Gastroesophageal sphincter (tissue), 4 donors: ENCODE measurements at regions not wholly inside any gene's neighbourhood (a gene's known extent, or its start where the extent isn't known, plus 50 kb on each side); places are given as distances from the start of the nearest gene placed in this dataset.

Experiments used
- ATAC-seq: fragments of 150-250 bp; one replicate; pipeline ENCODE4 v1.9.1; 2016; ENCODE audit warnings: mild to moderate bottlenecking, moderate library complexity
- H3K27ac ChIP-seq, 4 donors: fragments of 200-600 bp; sonication (generic) in 3 of 4; 1 replicate in 3 of 4; 2 replicates in 1 of 4; pipeline ENCODE4 v1.5.1; 2016 to 2019
- H3K27me3 ChIP-seq: fragments of 200-600 bp; sonication (generic); one replicate; pipeline ENCODE4 v1.5.1; 2019
- H3K36me3 ChIP-seq, 2 donors: fragments of 200-600 bp; sonication (generic); one replicate each; pipeline ENCODE4 v1.5.1; 2019; ENCODE audit warnings: control low read depth in 1 of 2
- H3K4me1 ChIP-seq, 3 donors: fragments of 200-600 bp; sonication (generic); 1 replicate in 2 of 3; 2 replicates in 1 of 3; pipeline ENCODE4 v1.5.1; 2016 to 2019; ENCODE audit warnings: control low read depth in 2 of 3
- H3K4me3 ChIP-seq, 2 donors: fragments of 200-600 bp; sonication (generic); one replicate each; pipeline ENCODE4 v1.5.1; 2019; ENCODE audit warnings: mild to moderate bottlenecking in 1 of 2, moderate library complexity in 1 of 2
- H3K9me3 ChIP-seq, 3 donors: fragments of 200-600 bp; sonication (generic); one replicate each; pipeline ENCODE4 v1.5.1; 2017 to 2019; ENCODE audit warnings: control low read depth in 2 of 3
- EP300 ChIP-seq: sonication (generic); formaldehyde crosslinking; IDR thresholded peaks from one replicate; pipeline ENCODE4 v1.6.1; 2017; ENCODE audit warnings: antibody characterized with exemption, mild to moderate bottlenecking
- POLR2A ChIP-seq, 2 donors: fragments of 450-650 bp; IDR thresholded peaks; one replicate each; pipeline ENCODE4 v1.6.1; 2017; ENCODE audit warnings: antibody characterized with exemption in 2 of 2, mild to moderate bottlenecking in 2 of 2, moderate library complexity in 1 of 2
- POLR2AphosphoS5 ChIP-seq: sonication (generic); formaldehyde crosslinking; IDR thresholded peaks from one replicate; pipeline ENCODE4 v1.6.1; 2017; ENCODE audit warnings: antibody characterized with exemption
- WGBS, 2 donors: methylation state at CpG; one replicate each; pipeline ENCODE4 v1.1.5; 2018; ENCODE audit warnings: low coverage in 1 of 2; 5-methylcytosine and 5-hydroxymethylcytosine counted together
- TF ChIP-seq, protein P1 (sequence below), 4 experiments: fragments of 200-600 bp in 2 of 4; fragments of 450-650 bp in 2 of 4; sonication (generic) in 1 of 4; IDR thresholded peaks; one replicate each; pipeline ENCODE4 v1.5.1; 2017 to 2019; ENCODE audit warnings: antibody characterized with exemption in 4 of 4, mild to moderate bottlenecking in 2 of 4, moderate library complexity in 2 of 4

DNA sequence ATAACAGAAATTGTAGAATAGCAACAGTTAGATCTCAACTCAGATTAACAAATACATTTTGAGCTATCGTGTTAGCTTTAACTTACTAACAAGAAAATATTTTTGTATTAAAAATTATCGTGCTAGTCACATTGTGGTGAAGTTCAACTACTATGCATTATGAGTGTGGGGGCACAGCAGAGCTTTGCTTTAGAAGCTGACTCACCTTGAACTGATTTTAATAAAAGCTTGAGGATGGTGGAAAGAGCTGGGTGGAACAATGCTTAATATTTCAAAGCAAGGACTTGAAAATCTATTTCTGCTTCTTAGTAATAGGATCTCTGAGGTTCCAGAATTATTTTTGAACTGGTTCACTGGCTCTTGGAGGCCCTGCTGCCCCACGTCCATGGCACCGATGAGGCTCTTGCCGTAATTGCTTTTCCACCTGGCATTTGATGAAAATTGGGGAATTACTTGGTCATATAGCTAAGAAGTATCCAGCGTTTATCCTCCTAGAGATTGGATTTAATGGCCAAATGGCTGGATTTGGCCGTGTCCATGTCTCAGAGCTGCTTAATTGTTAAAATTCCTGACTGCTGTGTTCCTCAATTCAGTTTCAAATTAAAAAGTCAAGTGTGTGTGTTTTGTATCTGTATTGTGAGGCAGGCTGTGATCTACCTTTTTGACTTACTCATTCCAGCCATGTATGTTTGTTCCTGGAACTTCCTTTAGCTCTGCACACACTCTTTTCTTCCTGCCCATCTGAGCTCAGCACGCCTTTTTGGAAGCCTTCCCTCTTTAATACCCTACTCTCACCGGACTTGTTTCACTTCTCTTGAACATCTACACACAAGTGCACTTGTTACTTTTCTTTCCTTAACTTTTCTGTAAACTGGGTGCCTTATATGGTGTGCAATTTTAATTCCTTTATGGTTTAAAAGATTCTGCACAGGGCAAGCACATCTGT is 66.6 kb upstream of the LIMCH1 start:
- Histone ChIP-seq H3K36me3 (no peaks in the 10 kb centered on the region), H3K4me1 (peaks cover 0 to 4% (median 0%) of the 10 kb centered on the region in 3 donors), H3K27ac (no peak overlapping the region), H3K9me3 (no peaks in the 10 kb centered on the region), H3K4me3 (no peak overlapping the region), H3K27me3 (no peaks in the 10 kb centered on the region)
- WGBS, 2 donors: 75 to 77% methylated on average over 6 to 9 of the region's 9 CpGs
- ATAC-seq: no peak
- TF ChIP-seq, protein P1, sequence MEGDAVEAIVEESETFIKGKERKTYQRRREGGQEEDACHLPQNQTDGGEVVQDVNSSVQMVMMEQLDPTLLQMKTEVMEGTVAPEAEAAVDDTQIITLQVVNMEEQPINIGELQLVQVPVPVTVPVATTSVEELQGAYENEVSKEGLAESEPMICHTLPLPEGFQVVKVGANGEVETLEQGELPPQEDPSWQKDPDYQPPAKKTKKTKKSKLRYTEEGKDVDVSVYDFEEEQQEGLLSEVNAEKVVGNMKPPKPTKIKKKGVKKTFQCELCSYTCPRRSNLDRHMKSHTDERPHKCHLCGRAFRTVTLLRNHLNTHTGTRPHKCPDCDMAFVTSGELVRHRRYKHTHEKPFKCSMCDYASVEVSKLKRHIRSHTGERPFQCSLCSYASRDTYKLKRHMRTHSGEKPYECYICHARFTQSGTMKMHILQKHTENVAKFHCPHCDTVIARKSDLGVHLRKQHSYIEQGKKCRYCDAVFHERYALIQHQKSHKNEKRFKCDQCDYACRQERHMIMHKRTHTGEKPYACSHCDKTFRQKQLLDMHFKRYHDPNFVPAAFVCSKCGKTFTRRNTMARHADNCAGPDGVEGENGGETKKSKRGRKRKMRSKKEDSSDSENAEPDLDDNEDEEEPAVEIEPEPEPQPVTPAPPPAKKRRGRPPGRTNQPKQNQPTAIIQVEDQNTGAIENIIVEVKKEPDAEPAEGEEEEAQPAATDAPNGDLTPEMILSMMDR (IDR thresholded peaks at IDR 0.05): no peak
- TF ChIP-seq POLR2A (IDR thresholded peaks at IDR 0.05) (no peak), POLR2AphosphoS5 (no peak), EP300 (no peak)

DNA sequence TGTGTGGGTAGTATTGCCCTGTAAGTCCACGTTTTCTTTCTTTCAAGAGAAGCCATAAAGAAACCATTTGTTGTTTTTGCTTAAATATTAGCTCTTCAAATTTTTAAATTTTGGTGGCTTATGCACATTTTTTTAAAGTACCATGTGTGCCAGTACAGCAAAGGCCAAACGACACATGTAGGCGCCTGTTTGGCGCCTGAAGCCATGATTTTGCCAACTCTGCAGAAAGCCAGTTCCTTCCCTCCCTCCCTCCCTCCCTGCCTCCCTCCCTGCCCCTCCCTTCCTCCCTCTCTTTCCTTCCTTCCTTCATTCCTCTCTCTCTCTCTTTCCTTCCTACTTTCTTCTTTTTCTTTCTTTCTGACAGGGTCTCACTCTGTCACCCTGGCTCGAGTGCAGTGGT is 65.9 kb upstream of the LIMCH1 start:
- Histone ChIP-seq H3K4me3 (no peak overlapping the region), H3K4me1 (peaks cover 0 to 4% (median 0%) of the 10 kb centered on the region in 3 donors)
- WGBS, 2 donors: 78 to 79% methylated on average over 3 to 5 of the region's 5 CpGs

DNA sequence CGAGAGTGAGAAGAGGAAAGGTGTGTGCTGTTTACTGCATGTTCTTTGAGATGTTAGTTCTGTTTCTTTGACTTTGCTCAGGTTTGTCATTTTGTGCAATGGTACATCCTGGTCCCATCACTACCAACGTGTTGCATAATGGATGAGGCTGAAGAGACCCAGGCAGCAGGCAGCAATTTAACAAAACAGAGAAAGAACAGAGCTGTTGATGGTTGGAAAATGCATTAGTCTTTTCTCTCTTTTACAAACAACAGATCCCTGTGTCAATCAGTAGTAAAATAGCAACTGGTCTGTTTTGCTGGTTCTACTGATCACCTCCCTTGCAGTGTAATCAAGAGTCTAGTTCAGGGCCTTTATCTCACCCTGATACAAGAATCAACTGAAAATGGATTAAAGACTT is 64.8 kb upstream of the LIMCH1 start:
- H3K9me3 ChIP-seq: no peaks in the 10 kb centered on the region
- WGBS, 2 donors: 51 to 71% methylated on average over 2 of the region's 2 CpGs
- peaks cover 0 to 4% (median 0%) of the 10 kb centered on the region in 3 donors for H3K4me1 ChIP-seq
- no peak overlapping the region for H3K27ac ChIP-seq
- TF ChIP-seq EP300 (no peak), POLR2AphosphoS5 (no peak), POLR2A (IDR thresholded peaks at IDR 0.05) (no peak)
- TF ChIP-seq, protein P1 (IDR thresholded peaks at IDR 0.05): no peak
- no peak overlapping the region for H3K4me3 ChIP-seq
- no peak for ATAC-seq
- no peaks in the 10 kb centered on the region for H3K27me3 ChIP-seq
- H3K36me3 ChIP-seq: no peaks in the 10 kb centered on the region

More for the DNA sequence above, 65.9 kb upstream of the LIMCH1 start:
- no peak overlapping the region for H3K27ac ChIP-seq
- no peaks in the 10 kb centered on the region for H3K27me3 ChIP-seq
- TF ChIP-seq, protein P1 (IDR thresholded peaks at IDR 0.05): no peak
- TF ChIP-seq POLR2A (IDR thresholded peaks at IDR 0.05) (no peak), EP300 (no peak), POLR2AphosphoS5 (no peak)
- no peaks in the 10 kb centered on the region for H3K9me3 ChIP-seq
- ATAC-seq: no peak
- no peaks in the 10 kb centered on the region for H3K36me3 ChIP-seq

DNA sequence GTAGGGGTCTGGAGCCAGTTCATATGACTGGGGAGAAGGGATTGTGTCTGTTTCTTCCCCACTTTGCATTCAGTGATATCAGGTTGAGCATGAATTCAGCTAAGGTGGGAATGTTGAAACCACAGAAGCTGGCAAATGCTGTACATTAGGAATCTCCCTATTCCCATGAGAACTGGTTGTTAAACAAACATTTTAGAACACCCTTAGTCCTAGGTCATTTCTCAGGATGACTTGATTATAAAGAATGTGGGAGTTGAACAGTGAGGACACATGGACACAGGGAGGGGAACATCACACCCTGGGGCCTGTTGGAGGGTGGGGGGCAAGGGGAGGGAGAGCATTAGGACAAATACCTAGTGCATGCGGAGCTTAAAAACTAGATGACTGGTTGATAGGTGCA is 62.6 kb upstream of the LIMCH1 start:
- Histone ChIP-seq H3K27ac (no peak overlapping the region), H3K4me3 (no peak overlapping the region), H3K36me3 (no peaks in the 10 kb centered on the region), H3K9me3 (no peaks in the 10 kb centered on the region), H3K4me1 (peaks cover 0 to 4% (median 0%) of the 10 kb centered on the region in 3 donors), H3K27me3 (no peaks in the 10 kb centered on the region)
- TF ChIP-seq POLR2AphosphoS5: no peak
- TF ChIP-seq, protein P1 (IDR thresholded peaks at IDR 0.05): no peak
- TF ChIP-seq EP300: no peak
- TF ChIP-seq POLR2A (IDR thresholded peaks at IDR 0.05): no peak
- no peak for ATAC-seq
- WGBS, 2 donors: 75 to 80% methylated on average over 1 of the region's 1 CpG
